ENCODE measurements at regions not wholly inside any gene's neighbourhood (a gene's known extent, or its start where the extent isn't known, plus 50 kb on each side); places are given as distances from the start of the nearest gene placed in this dataset.

GRCh38 chr12:124115496-124115895 lies 142.5 kb downstream of the ZNF664 start:
- TF ChIP-seq TAF1 (IDR thresholded peaks at IDR 0.05; ENCODE audit: control insufficient read depth, extremely low read depth, insufficient read depth, low read length, severe bottlenecking), result no peak
- TF ChIP-seq MEF2A (IDR thresholded peaks at IDR 0.05; ENCODE audit: control insufficient read depth, low read depth, low read length), result no peak
- no peak for TF ChIP-seq BRCA1 (IDR thresholded peaks at IDR 0.05)
- no peak for TF ChIP-seq BRCA1 (CRISPR knock-in tag; IDR thresholded peaks at IDR 0.05)
- no peak for TF ChIP-seq ZNF830 (CRISPR knock-in tag; IDR thresholded peaks at IDR 0.05)
- TF ChIP-seq ZNF23 (CRISPR knock-in tag; IDR thresholded peaks at IDR 0.05), result no peak
- no peak for TF ChIP-seq ELF1 (tag; IDR thresholded peaks at IDR 0.05)
- no peak for TF ChIP-seq CTCF (IDR thresholded peaks at IDR 0.05 in 2 of 3, conservative IDR thresholded peaks at IDR 0.05 in 1 of 3; ENCODE audit: insufficient read depth in 2 of 3, low read depth in 1 of 3, low read length in 3 of 3)
- no peak for TF ChIP-seq SREBF2 (CRISPR knock-in tag; IDR thresholded peaks at IDR 0.05)
- no peak for TF ChIP-seq SPI1 (IDR thresholded peaks at IDR 0.05; ENCODE audit: borderline replicate concordance, low read depth, low read length)
- no peak for TF ChIP-seq MAX (CRISPR knock-in tag; IDR thresholded peaks at IDR 0.05)
- no peak for TF ChIP-seq HMGXB4 (CRISPR knock-in tag; IDR thresholded peaks at IDR 0.05)
